GM12892 (cell line): ENCODE measurements at regions not wholly inside any gene's neighbourhood (a gene's known extent, or its start where the extent isn't known, plus 50 kb on each side); places are given as distances from the start of the nearest gene placed in this dataset.

Experiments used
- POLR2AphosphoS5 ChIP-seq: IDR thresholded peaks from 2 replicates; pipeline ENCODE4 v1.6.1; 2011; ENCODE audit warnings: low read depth, low read length, control low read depth
- TAF1 ChIP-seq: IDR thresholded peaks from 2 replicates; pipeline ENCODE4 v1.6.1; 2011; ENCODE audit warnings: low read depth, mild to moderate bottlenecking, control low read depth, low read length, borderline replicate concordance

- TF ChIP-seq POLR2AphosphoS5 (no peak), TAF1 (no peak)
Measured at GRCh38 chr5:103679873-103680272, 117.3 kb upstream of the NUDT12 start.
